Mucosa of stomach (tissue), 1 donor: ENCODE measurements at regions not wholly inside any gene's neighbourhood (a gene's known extent, or its start where the extent isn't known, plus 50 kb on each side); places are given as distances from the start of the nearest gene placed in this dataset.
"Not testable (repeated sequence)": the region's sequence is repeated elsewhere in the genome, so short reads cannot be mapped to it uniquely, and the experiment has no call there.

Experiments used
- H3K27me3 ChIP-seq: one replicate; pipeline ENCODE4 v1.7.0; 2013; ENCODE audit warnings: mild to moderate bottlenecking, low read length; ENCODE audit not compliant: control insufficient read depth, insufficient read depth
- H3K36me3 ChIP-seq: one replicate; pipeline ENCODE4 v1.7.0; 2013; ENCODE audit warnings: low read length; ENCODE audit not compliant: control insufficient read depth, insufficient read depth
- H3K4me1 ChIP-seq: one replicate; pipeline ENCODE4 v1.7.0; 2013; ENCODE audit warnings: mild to moderate bottlenecking, low read length; ENCODE audit not compliant: control insufficient read depth, insufficient read depth
- H3K4me3 ChIP-seq: one replicate; pipeline ENCODE4 v1.7.0; 2013; ENCODE audit warnings: low read length
- H3K9ac ChIP-seq: one replicate; pipeline ENCODE4 v1.7.0; 2013; ENCODE audit warnings: mild to moderate bottlenecking, low read length, moderate library complexity
- H3K9me3 ChIP-seq: one replicate; pipeline ENCODE4 v1.7.0; 2013; ENCODE audit warnings: mild to moderate bottlenecking, low read length, moderate library complexity; ENCODE audit not compliant: control insufficient read depth
- donor health status: Pancreatic carcinoma.

DNA sequence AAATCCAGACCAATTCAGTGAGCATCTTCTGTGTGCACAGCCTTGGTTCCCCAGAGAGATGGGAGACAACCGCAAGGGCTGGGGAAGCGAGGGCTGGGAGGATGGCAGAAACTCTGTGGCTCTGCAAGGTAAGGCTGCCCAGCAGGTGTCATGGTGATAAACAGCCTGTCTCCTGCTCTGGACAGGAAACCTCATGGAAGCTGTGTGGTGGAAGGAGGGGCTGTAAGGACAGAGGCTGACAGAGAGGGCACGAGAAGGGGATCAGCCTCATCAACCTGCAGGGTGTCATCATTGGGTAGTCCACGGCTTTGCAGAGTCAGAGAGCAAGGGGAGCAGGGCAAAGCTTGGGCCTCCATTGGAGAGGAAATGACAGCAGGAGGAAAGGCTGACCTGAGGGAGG lies 138.4 kb upstream of the CADM1 start:
- Histone ChIP-seq H3K27me3 (peaks cover 29% of the 10 kb centered on the region), H3K9me3 (no peaks in the 10 kb centered on the region), H3K4me3 (no peak overlapping the region), H3K36me3 (no peaks in the 10 kb centered on the region), H3K9ac (no peak overlapping the region), H3K4me1 (no peaks in the 10 kb centered on the region)

DNA sequence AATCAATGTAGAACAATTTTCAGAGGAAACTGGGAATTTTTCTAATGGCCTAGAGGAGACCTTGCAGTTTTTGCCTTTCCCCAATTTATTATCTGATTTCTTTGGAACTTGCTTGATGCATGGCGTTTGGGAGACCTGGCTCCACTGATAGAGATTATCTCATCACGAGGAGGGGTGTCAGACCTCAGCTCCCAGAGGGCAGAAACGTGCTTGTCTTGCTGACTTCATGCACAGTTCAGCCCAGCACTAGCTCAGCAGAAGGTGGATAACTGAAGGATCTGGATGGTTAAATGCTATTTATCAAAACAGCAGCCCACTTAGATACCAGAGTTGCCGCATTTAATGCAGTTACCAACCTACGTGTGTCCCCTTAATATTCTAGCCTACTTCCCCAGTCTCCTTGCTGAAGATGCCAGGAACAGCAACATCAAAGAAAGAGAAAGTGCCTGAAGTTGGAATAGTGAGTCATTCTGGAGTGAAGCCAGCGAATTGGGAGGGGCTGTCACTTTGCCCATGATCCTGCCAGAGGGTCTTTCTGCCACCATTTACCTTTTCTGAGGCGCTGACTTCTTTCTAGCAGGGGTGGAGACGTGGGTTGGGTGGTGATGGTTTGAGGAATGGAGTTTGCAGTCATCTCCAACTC lies 133.5 kb upstream of the CADM1 start:
- Histone ChIP-seq H3K4me3 (no peak overlapping the region), H3K27me3 (peaks cover 11% of the 10 kb centered on the region), H3K36me3 (no peaks in the 10 kb centered on the region)

DNA sequence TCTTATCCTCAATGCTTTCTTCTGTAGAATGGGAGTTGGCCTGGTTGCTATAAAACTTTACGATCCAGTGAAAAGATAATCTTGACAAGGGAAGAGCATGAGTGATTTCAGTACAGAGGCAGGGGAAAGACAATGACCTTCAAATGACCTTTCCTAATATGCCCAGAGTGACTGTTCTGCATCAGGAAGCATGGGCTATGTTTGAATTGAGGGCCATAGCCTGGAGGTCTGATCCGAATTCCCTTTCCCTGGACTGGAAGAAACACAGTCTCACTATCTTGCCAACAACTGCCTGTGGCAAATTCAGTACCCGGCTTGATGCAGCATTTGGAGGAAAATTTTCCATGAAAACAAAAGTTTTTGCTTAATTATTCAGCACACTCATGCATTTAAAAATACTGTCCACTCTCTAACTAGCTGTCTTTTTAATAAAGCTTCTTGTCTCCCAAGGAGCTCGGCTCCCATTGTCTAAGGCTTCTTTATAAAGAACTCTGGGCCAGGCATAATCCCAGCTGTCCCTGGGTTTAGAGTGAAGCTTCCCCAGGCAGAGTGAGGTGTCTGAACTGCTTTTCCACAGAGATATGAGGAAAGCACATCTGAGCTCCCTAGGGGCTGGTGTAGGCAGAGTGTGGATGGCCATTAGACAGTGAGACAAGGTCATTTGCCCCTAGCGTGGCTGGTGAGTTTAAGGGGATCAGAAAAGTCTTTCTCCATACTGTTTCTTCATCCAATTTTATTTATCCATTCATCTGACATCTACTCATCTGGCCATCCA lies 132.7 kb upstream of the CADM1 start:
- Histone ChIP-seq H3K9ac (no peak overlapping the region), H3K4me1 (no peaks in the 10 kb centered on the region), H3K27me3 (peaks cover 11% of the 10 kb centered on the region), H3K36me3 (no peaks in the 10 kb centered on the region), H3K4me3 (no peak overlapping the region), H3K9me3 (no peaks in the 10 kb centered on the region)

More for the DNA sequence above, 133.5 kb upstream of the CADM1 start:
- Histone ChIP-seq H3K9ac (no peak overlapping the region), H3K4me1 (no peaks in the 10 kb centered on the region), H3K9me3 (no peaks in the 10 kb centered on the region)

- not testable (repeated sequence) for H3K9ac ChIP-seq, H3K4me3 ChIP-seq, H3K4me1 ChIP-seq
Measured at GRCh38 chr11:115633977-115634376, 129.8 kb upstream of the CADM1 start.

GRCh38 chr11:115632061-115632460 lies 127.8 kb upstream of the CADM1 start:
- H3K9ac ChIP-seq: no peak overlapping the region
- peaks cover 9% of the 10 kb centered on the region for H3K27me3 ChIP-seq
- H3K36me3 ChIP-seq: no peaks in the 10 kb centered on the region
- H3K9me3 ChIP-seq: no peaks in the 10 kb centered on the region
- peaks cover 5% of the 10 kb centered on the region for H3K4me1 ChIP-seq
- no peak overlapping the region for H3K4me3 ChIP-seq

More at GRCh38 chr11:115633977-115634376, 129.8 kb upstream of the CADM1 start:
- peaks cover 14% of the 10 kb centered on the region for H3K27me3 ChIP-seq
- H3K36me3 ChIP-seq, H3K9me3 ChIP-seq: not testable (repeated sequence)

- H3K4me3 ChIP-seq: no peak overlapping the region
- peaks cover 9% of the 10 kb centered on the region for H3K27me3 ChIP-seq
- H3K4me1 ChIP-seq: peaks cover 8% of the 10 kb centered on the region
- no peak overlapping the region for H3K9ac ChIP-seq
- H3K9me3 ChIP-seq: no peaks in the 10 kb centered on the region
- no peaks in the 10 kb centered on the region for H3K36me3 ChIP-seq
Measured at GRCh38 chr11:115631609-115632008, 127.4 kb upstream of the CADM1 start.

DNA sequence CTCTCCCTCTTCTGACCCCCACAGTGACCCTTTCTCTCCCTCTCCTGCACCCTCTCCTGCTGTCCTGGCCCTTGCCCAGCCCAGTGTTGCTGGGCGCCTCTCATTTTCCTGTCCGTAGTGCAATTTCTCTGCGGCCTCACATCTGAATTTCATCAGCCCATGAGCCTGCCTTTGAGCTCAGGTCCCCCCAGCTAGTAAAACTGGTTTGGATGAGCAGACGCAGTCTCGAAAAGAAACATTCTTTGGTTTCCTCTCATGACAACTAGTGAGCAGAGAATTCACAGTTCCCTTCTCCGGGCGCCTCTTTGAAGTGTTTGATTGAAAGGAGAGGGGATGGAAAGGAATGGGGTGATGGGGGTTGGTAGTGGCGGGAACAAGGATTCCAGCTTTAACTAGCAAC lies 126.0 kb upstream of the CADM1 start:
- Histone ChIP-seq H3K4me3 (no peak overlapping the region), H3K9me3 (no peaks in the 10 kb centered on the region), H3K9ac (no peak overlapping the region), H3K36me3 (no peaks in the 10 kb centered on the region), H3K4me1 (peaks cover 8% of the 10 kb centered on the region), H3K27me3 (peaks cover 9% of the 10 kb centered on the region)

DNA sequence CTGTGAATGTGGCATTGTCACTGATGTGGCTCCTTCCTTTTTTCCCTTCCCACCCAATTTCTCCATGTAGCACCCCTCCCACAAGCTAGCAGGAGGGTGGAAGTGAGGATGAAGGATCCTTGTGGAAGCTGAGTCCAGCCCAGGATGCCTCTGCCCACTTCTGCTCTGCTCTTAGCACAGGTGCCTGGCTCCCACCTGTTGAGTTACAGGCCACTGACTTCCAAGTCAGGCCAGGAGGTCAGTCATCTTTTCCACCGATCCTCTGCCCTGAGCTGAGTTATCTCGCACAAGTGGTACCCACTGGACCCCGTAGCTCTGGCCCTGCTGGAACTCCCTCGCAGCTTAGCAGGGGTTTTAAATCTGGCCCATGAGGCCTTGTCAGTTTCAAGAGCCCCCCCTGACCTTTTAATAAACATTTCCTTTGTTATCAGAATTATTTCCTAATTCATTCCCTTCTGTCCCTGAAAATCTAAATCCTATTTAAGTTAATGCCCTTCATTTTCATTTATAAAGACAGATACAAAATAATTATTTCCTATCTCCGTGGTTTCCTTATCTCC lies 125.3 kb upstream of the CADM1 start:
- no peaks in the 10 kb centered on the region for H3K36me3 ChIP-seq
- no peak overlapping the region for H3K9ac ChIP-seq
- peaks cover 8% of the 10 kb centered on the region for H3K4me1 ChIP-seq
- H3K4me3 ChIP-seq: no peak overlapping the region
- H3K27me3 ChIP-seq: peaks cover 9% of the 10 kb centered on the region
- no peaks in the 10 kb centered on the region for H3K9me3 ChIP-seq

GRCh38 chr11:115627666-115628460 lies 123.6 kb upstream of the CADM1 start:
- peaks cover 8% of the 10 kb centered on the region for H3K4me1 ChIP-seq
- no peaks in the 10 kb centered on the region for H3K9me3 ChIP-seq
- H3K27me3 ChIP-seq: peaks cover 9% of the 10 kb centered on the region
- no peaks in the 10 kb centered on the region for H3K36me3 ChIP-seq
- no peak overlapping the region for H3K4me3 ChIP-seq
- H3K9ac ChIP-seq: no peak overlapping the region

DNA sequence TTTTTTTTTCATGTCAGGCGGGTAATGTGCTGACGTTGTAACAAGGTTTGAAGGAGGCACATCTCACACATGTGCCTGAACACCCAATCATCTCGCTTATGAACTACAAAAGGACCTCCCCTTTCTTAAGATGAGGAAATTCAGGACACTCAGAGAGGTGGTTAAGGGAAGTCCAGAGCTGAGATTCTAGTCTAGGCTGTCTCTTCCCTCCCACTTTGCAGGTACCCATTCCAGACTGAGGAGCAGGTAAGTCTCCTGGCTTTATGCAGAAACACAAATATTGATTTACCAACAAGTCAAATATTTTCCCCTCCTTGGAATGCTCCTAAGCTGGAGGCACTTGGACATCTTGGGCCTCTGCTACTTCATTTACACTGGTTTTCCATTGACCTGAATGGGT lies 122.9 kb upstream of the CADM1 start:
- no peak overlapping the region for H3K9ac ChIP-seq
- H3K9me3 ChIP-seq: no peaks in the 10 kb centered on the region
- H3K4me1 ChIP-seq: peaks cover 8% of the 10 kb centered on the region
- peaks cover 9% of the 10 kb centered on the region for H3K27me3 ChIP-seq
- H3K4me3 ChIP-seq: no peak overlapping the region
- H3K36me3 ChIP-seq: no peaks in the 10 kb centered on the region

DNA sequence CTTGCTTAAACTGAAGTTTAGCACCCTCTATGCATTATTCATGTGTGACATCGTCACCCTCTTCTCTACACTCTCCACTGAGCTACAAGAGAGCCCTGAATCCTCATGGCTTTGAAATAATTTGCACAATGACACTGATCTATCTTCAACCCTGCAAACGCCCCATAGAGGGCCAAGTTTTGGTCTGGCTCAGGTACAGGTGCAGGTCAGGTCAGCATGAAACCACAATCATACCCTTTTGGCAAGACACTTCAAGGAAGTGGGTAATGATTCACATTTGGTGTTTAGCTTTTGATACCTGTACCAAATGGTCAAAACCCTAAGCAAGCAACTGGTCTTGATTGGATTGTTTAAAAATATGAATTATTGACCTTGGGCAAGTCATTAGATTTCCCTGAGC lies 122.2 kb upstream of the CADM1 start:
- Histone ChIP-seq H3K4me1 (peaks cover 8% of the 10 kb centered on the region), H3K36me3 (no peaks in the 10 kb centered on the region), H3K9ac (no peak overlapping the region), H3K9me3 (no peaks in the 10 kb centered on the region), H3K4me3 (no peak overlapping the region), H3K27me3 (peaks cover 9% of the 10 kb centered on the region)

DNA sequence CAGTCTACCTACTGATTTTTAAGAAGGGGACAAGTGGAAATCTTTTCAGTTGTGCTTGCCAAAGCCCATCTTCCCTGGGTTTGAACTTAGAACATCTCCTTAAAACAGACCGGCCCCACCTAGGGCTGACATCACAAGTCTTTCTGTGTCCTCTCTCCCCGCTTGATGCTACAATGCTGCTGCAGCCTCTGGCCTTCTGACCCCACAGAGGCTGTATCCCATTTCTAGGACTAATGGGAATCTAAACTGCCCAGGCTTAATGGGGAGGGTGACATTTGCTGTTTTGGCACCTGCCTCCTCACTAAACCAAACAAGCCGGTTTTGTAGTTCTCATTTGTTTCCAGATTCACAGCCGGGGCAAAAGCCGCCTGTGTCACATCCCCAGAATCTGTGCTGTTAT lies 121.3 kb upstream of the CADM1 start:
- peaks cover 8% of the 10 kb centered on the region for H3K4me1 ChIP-seq
- no peaks in the 10 kb centered on the region for H3K36me3 ChIP-seq
- no peaks in the 10 kb centered on the region for H3K9me3 ChIP-seq
- peaks cover 9% of the 10 kb centered on the region for H3K27me3 ChIP-seq
- no peak overlapping the region for H3K4me3 ChIP-seq
- H3K9ac ChIP-seq: no peak overlapping the region
